HL-60 (cell line): ENCODE measurements at regions not wholly inside any gene's neighbourhood (a gene's known extent, or its start where the extent isn't known, plus 50 kb on each side); places are given as distances from the start of the nearest gene placed in this dataset.
"Not testable (repeated sequence)": the region's sequence is repeated elsewhere in the genome, so short reads cannot be mapped to it uniquely, and the experiment has no call there.

Source experiments
- DNase-seq, 2 experiments: peaks; one replicate each; pipeline ENCODE4 v3.0.0-alpha.2; 2010 to 2020; ENCODE audit warnings: low read depth in 1 of 2, low spot score in 1 of 2
- H3K27ac ChIP-seq: fragments of 250-450 bp; sonication (Bioruptor Pico); replicated peaks from 2 replicates; pipeline ENCODE4 v1.5.1; 2020; ENCODE audit warnings: mild to moderate bottlenecking, moderate library complexity
- H3K27me3 ChIP-seq: fragments of 250-450 bp; sonication (Bioruptor Pico); 2 replicates; pipeline ENCODE4 v1.5.1; 2021; ENCODE audit warnings: mild to moderate bottlenecking, moderate library complexity; ENCODE audit not compliant: insufficient read depth, poor library complexity, severe bottlenecking
- H3K4me3 ChIP-seq: replicated peaks from 2 replicates; pipeline ENCODE4 v1.5.1; 2011; ENCODE audit warnings: mild to moderate bottlenecking, control low read depth, low read length; ENCODE audit not compliant: insufficient read depth
- GABPA ChIP-seq: IDR thresholded peaks from 2 replicates; pipeline ENCODE4 v1.6.1; 2012; ENCODE audit warnings: low read depth
- POLR2AphosphoS5 ChIP-seq: IDR thresholded peaks from 2 replicates; pipeline ENCODE4 v1.6.1; 2012; ENCODE audit warnings: low read depth
- REST ChIP-seq: IDR thresholded peaks from 2 replicates; pipeline ENCODE4 v1.6.1; 2012; ENCODE audit warnings: low read depth; ENCODE audit not compliant: insufficient replicate concordance
- SPI1 ChIP-seq: IDR thresholded peaks from 2 replicates; pipeline ENCODE4 v1.6.1; 2012; ENCODE audit warnings: low read depth, mild to moderate bottlenecking, borderline replicate concordance
- TF ChIP-seq, protein P1 (sequence below): IDR thresholded peaks from one replicate; pipeline ENCODE4 v1.5.1; 2011; ENCODE audit warnings: low read length, control low read depth, inconsistent platforms; ENCODE audit not compliant: insufficient read depth

DNA sequence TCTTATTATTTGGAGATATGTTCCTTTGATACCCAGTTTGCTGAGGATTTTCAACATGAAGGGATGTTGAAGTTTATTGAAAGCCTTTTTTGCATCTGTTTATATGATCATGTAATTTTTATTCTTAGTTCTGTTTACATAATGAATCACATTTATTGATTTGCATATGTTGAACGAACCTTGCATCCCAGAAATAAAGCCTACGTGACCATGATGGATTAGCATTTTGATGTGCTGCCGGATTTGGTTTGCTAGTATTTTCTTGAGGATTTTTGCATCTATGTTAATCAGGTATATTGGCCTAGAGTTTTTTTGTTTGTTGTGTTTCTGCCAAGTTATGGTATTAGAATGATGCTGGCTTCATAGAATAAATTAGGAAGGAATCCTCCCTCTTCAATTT is 161.4 kb upstream of the ITGA1 start:
- Histone ChIP-seq H3K27ac (no peak overlapping the region), H3K27me3 (no peaks in the 10 kb centered on the region), H3K4me3 (no peak overlapping the region)
- DNase-seq, result no peak
- TF ChIP-seq SPI1, result no peak
- no peak for TF ChIP-seq POLR2AphosphoS5
- TF ChIP-seq GABPA, result no peak
- TF ChIP-seq, protein P1, sequence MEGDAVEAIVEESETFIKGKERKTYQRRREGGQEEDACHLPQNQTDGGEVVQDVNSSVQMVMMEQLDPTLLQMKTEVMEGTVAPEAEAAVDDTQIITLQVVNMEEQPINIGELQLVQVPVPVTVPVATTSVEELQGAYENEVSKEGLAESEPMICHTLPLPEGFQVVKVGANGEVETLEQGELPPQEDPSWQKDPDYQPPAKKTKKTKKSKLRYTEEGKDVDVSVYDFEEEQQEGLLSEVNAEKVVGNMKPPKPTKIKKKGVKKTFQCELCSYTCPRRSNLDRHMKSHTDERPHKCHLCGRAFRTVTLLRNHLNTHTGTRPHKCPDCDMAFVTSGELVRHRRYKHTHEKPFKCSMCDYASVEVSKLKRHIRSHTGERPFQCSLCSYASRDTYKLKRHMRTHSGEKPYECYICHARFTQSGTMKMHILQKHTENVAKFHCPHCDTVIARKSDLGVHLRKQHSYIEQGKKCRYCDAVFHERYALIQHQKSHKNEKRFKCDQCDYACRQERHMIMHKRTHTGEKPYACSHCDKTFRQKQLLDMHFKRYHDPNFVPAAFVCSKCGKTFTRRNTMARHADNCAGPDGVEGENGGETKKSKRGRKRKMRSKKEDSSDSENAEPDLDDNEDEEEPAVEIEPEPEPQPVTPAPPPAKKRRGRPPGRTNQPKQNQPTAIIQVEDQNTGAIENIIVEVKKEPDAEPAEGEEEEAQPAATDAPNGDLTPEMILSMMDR, result no peak
- TF ChIP-seq REST, result no peak

GRCh38 chr5:52627740-52628139 is 160.0 kb upstream of the ITGA1 start:
- H3K27me3 ChIP-seq, result no peaks in the 10 kb centered on the region
- DNase-seq, result no peak
- H3K27ac ChIP-seq, result no peak overlapping the region
- TF ChIP-seq POLR2AphosphoS5, result no peak
- no peak for TF ChIP-seq GABPA
- no peak for TF ChIP-seq REST
- TF ChIP-seq, protein P1, result no peak
- no peak for TF ChIP-seq SPI1
- H3K4me3 ChIP-seq, result no peak overlapping the region

DNA sequence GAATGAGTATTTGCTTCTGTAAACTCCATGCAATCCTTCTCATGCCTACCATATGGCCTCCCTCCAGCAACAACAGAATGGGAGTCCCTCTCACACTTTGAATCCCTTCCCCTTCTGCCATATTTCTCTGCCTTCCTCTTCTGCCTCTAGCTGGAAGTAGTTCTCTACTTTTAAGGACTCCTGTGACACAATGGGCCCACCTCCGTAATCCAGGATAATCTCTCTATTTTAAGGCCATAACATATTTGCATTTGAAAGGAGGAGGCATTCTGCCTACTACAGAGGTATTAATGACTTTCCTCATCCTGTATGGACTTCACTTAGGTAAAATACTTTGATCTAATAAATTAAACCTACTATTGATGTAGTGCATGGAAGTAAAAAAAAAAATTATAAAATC is 155.4 kb upstream of the ITGA1 start:
- no peak for DNase-seq
- H3K27ac ChIP-seq, result no peak overlapping the region
- no peak overlapping the region for H3K4me3 ChIP-seq
- H3K27me3 ChIP-seq, result no peaks in the 10 kb centered on the region
- no peak for TF ChIP-seq POLR2AphosphoS5
- TF ChIP-seq GABPA, result no peak

- H3K27me3 ChIP-seq, H3K27ac ChIP-seq, DNase-seq, H3K4me3 ChIP-seq: not testable (repeated sequence)
Measured at GRCh38 chr5:52634171-52634570, 153.5 kb upstream of the ITGA1 start.

- H3K27me3 ChIP-seq, result no peaks in the 10 kb centered on the region
- H3K27ac ChIP-seq, result no peak overlapping the region
- no peak for DNase-seq
- TF ChIP-seq, protein P1, result no peak
- no peak for TF ChIP-seq GABPA
- no peak for TF ChIP-seq POLR2AphosphoS5
- no peak for TF ChIP-seq SPI1
- TF ChIP-seq REST, result no peak
- no peak overlapping the region for H3K4me3 ChIP-seq
Measured at GRCh38 chr5:52638732-52639131, 149.0 kb upstream of the ITGA1 start.
